ENCODE measurements at regions not wholly inside any gene's neighbourhood (a gene's known extent, or its start where the extent isn't known, plus 50 kb on each side); places are given as distances from the start of the nearest gene placed in this dataset.

DNA sequence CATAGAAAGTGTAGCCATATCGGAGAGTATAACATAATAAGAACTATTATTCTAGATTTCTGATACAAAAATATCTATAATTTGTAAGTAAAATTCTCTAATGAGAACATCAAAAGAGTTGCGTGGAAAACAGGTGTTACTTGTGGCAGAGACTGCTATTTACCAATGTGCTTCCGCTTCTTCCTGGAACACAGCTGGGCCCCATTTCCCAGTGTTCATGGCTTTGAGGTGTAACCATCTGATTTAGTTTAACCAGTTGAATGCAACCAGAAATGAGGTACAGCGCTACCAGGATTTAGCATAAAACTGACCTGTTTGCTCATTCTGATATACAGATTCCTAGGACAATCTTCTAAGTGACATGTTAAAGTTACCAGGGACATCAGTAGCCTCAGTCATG lies 1055.2 kb downstream of the IGSF11 start:
- TF ChIP-seq, protein P1, sequence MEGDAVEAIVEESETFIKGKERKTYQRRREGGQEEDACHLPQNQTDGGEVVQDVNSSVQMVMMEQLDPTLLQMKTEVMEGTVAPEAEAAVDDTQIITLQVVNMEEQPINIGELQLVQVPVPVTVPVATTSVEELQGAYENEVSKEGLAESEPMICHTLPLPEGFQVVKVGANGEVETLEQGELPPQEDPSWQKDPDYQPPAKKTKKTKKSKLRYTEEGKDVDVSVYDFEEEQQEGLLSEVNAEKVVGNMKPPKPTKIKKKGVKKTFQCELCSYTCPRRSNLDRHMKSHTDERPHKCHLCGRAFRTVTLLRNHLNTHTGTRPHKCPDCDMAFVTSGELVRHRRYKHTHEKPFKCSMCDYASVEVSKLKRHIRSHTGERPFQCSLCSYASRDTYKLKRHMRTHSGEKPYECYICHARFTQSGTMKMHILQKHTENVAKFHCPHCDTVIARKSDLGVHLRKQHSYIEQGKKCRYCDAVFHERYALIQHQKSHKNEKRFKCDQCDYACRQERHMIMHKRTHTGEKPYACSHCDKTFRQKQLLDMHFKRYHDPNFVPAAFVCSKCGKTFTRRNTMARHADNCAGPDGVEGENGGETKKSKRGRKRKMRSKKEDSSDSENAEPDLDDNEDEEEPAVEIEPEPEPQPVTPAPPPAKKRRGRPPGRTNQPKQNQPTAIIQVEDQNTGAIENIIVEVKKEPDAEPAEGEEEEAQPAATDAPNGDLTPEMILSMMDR (IDR thresholded peaks at IDR 0.05; ENCODE audit: low read depth, low read length, missing control alignments) = no peak
- H3K4me3 ChIP-seq (ENCODE audit: low read depth, low read length) = no peak overlapping the region
- DNase-seq (ENCODE audit: low read depth) = no peak

DNA sequence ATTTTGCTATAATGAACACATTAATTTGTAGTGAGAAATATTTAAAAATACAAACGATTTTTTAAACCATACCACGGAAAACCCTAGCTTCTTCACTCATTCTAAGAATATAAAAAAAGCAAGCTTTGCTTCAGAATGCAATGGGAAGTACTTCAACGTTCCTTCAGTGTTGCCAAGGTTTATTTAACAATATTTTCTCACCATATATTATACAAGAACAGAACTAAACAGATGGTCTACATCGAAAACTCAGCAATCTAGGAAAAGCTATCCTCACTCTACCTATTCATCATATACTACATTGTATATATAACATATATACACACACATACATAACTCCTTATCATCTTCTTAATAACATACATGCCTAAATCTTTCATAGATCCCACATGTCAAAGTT lies 1047.4 kb downstream of the IGSF11 start:
- no peak overlapping the region for H3K4me3 ChIP-seq (ENCODE audit: low read depth, low read length)
- no peak for DNase-seq (ENCODE audit: low read depth)
- TF ChIP-seq, protein P1 (IDR thresholded peaks at IDR 0.05; ENCODE audit: low read depth, low read length, missing control alignments) = no peak

DNA sequence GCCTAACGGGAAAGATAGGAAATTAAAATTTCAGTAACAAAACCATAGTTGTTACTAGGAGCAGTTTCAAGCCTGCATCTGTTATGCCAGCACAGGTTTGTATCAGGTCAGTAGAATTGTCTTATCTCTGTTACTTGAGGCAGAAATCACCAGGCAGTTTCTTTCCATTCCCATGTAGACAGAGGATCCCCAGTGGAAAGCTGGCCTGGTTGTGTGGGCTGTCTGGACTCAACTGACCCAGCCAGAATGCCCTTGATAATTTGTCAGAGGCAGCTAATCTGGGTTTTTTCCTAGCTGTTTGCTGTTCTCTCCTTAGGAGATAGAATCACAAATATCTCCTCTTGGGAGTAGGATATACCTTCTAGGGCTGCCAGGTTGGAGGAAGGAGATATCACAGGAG lies 1044.7 kb downstream of the IGSF11 start:
- no peak overlapping the region for H3K4me3 ChIP-seq (ENCODE audit: low read depth, low read length)
- no peak for DNase-seq (ENCODE audit: low read depth)
- TF ChIP-seq, protein P1 (IDR thresholded peaks at IDR 0.05; ENCODE audit: low read depth, low read length, missing control alignments) = no peak

DNA sequence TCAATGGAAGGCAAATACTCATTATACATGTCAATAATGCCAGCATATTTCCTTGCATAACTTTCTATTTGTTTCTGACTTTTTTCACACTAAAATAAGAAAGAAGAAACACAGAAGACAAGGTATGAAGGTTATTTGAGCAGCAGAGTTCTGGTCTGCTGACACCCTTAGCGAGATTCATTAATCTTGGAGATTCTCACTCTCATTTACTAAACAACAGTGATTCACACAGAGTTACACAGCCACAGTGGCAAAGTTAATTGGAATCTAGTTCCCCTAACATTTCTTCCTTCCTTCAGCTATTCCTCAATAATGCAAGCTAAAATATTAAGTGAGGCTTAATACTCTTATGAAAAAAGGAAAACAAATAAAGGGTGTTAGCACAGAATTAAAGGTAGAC lies 1044.0 kb downstream of the IGSF11 start:
- TF ChIP-seq, protein P1 (IDR thresholded peaks at IDR 0.05; ENCODE audit: low read depth, low read length, missing control alignments) = no peak

DNA sequence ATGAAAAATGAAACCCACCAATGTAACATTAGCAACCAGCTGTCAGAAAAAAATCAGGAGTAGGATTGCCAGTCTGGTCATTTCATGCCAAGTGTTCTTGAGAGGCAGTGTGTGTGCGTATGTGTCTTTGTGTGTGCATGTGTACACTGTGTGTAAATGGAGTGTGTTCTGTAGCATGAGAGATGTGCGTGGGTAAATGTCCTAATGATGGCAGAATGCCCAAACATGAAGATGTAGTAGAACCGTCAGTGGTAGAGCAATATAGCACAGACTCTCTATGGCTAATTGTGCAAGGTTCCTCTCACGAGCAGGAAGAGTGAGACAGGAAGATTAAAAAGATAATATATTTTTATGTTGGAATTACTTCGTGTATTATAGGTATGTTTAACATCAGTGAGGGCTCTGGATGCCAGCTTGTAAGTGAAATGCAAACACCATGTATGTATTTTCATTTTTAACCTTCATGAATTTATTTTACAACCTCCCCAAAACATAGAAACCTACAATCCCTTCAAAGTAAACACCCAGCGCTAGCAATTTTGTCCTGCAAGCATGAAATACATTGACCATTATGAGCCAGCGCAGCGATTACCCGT lies 1038.7 kb downstream of the IGSF11 start:
- H3K4me3 ChIP-seq (ENCODE audit: low read depth, low read length) = no peak overlapping the region
- TF ChIP-seq, protein P1 (IDR thresholded peaks at IDR 0.05; ENCODE audit: low read depth, low read length, missing control alignments) = no peak
- DNase-seq (ENCODE audit: low read depth) = no peak

More for the DNA sequence above, 1044.0 kb downstream of the IGSF11 start:
- no peak overlapping the region for H3K4me3 ChIP-seq (ENCODE audit: low read depth, low read length)
- DNase-seq (ENCODE audit: low read depth) = no peak

DNA sequence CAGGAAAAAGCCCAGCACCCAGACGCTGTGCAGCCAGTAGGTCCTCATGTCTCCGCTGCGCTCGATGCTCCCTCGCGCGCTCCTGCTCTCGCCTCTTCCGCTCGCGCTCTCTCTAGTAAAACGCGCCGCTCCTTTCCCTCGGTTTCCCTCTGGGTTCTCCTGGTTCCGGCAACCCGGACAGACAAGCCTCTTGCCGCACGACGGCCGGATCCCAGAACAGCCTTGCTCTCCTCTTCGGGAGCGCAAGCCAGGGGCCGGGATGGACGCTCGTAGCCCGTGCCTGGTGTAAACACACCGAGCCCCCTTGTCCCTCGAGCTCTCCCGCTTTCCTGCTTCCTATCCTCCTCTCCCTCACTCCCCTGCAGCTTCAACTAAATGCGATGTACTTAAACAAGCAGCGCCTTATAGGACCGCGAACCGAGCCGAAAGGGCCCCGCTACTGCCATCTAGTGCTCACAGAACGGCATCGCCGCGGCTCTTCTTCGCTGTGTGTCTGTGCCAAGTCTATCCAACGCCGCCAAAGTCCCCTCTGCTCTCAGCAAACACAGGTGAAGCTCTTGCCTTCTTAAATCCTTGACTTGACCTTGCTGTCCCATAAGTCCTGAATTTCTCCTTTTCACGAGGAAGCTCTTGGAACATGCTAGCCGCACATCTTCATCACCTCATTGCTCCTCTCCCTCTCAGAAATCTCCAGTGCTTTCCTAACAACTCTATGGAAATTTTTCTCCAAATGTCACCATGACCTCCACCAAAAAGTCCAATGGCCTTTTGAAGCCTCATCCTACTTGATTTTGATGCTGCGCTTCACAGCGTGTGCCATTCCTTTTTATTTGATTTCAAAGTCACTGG lies 1037.2 kb downstream of the IGSF11 start:
- TF ChIP-seq, protein P1 (IDR thresholded peaks at IDR 0.05; ENCODE audit: low read depth, low read length, missing control alignments) = peak; percentile 95
- no peak overlapping the region for H3K4me3 ChIP-seq (ENCODE audit: low read depth, low read length)
- peak; percentile 24 for DNase-seq (ENCODE audit: low read depth)

Data from GM12864 (cell line).